OCI-LY3 (cell line): ENCODE measurements at regions not wholly inside any gene's neighbourhood (a gene's known extent, or its start where the extent isn't known, plus 50 kb on each side); places are given as distances from the start of the nearest gene placed in this dataset.

Source experiments
- CTCF ChIP-seq: fragments of 200-600, 300-600 bp; sonication (generic); IDR thresholded peaks from 2 replicates; pipeline ENCODE4 v1.5.1; 2014; ENCODE audit warnings: antibody characterized with exemption, low read length, low read depth
- EZH2phosphoT487 ChIP-seq: fragments of 200-600 bp; shearing (Covaris generic); IDR thresholded peaks from 2 replicates; pipeline ENCODE4 v1.6.1; 2018; ENCODE audit warnings: antibody characterized with exemption, mixed run types, low read depth

- TF ChIP-seq CTCF (no peak), EZH2phosphoT487 (no peak)
These were observed 577.4 kb upstream of the GCFC2 start for GRCh38 chr2:76288146-76288545.
